Anterior cingulate cortex (tissue), 58 donors: ENCODE measurements at regions not wholly inside any gene's neighbourhood (a gene's known extent, or its start where the extent isn't known, plus 50 kb on each side); places are given as distances from the start of the nearest gene placed in this dataset.
"Not testable (repeated sequence)": the region's sequence is repeated elsewhere in the genome, so short reads cannot be mapped to it uniquely, and the experiment has no call there.

Experiments
- DNase-seq, 58 donors: peaks; one replicate each; lab custom pipeline; 2025; lab: John Stamatoyannopoulos, UW

DNA sequence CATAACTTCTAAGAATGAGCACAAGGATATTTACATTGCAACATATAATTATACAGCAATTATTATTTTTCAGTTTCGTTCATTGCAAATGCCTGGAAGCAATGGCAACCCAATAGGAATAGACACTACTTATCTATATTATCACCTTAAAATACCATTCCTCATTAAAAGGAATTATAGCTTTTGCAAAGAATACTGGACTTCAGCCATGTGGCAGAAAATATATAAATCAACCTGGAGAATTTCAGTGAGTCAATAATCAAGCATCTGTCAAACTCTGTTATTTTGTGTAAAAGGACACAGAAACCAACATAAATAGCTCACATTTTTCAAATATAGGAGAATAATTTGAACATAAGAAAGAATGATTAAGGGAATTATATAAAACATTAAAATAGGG, 96.1 kb upstream of the SEMA3C start:
- DNase-seq, result no peak

- no peak for DNase-seq
Measured at GRCh38 chr7:81014266-81014665, 95.4 kb upstream of the SEMA3C start.

DNA sequence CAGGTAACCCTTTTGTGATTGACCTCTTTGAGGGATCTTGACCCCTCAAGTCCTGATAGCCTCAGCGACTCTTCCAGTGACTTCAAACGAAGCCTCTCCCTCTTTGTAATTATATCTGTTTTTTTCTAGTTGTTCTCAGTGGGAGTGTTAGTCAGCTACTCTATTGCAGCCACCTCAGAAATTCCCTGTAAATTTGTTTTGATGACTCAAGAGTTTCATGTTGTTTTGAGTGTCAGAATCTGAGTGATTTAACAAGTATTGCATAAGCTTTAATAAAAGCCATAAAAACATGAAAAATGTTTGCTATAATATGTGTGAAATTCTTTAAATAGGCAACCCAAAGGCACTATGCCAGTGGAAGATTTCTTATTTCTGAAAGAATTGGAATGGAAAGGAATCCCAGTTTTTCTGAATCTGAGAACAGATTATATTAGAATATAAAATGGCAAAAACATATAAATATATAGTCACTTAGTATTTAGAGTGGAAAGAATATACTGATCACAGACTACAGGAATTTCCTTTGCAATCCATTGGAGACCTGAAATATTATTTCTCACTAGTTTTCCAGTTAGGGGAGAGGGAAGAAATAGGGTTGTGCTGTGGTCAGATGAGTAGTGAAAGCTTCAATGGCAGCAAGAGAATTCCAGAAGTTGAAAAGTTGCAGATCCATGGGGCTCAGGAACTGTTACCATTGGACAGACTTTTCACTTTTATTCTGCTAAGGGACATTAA, 94.4 kb upstream of the SEMA3C start:
- no peak for DNase-seq

GRCh38 chr7:81008901-81009300, 90.0 kb upstream of the SEMA3C start:
- no peak for DNase-seq

GRCh38 chr7:81007051-81007450, 88.2 kb upstream of the SEMA3C start:
- no peak for DNase-seq

- DNase-seq, result no peak
Measured at GRCh38 chr7:81005254-81005653, 86.4 kb upstream of the SEMA3C start.

DNA sequence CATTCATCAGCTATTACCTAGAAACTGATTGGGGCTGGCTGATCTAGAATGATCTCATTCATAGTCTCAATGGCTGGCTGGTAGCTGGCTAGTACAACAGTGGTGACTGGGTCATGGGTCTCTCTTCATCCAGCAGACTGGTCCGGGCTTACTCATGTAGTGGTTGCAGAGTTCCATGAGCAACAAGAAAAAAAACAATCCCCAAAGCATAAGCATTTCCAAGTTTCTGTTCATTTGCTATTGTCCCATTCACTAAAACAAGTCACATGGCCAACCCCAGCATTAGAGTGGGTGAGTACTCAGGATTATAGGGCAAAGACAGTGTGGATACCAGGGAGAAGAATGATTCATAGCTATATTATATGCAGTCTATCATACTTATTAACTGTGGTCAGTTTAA, 85.2 kb upstream of the SEMA3C start:
- no peak for DNase-seq

GRCh38 chr7:81003326-81003725, 84.5 kb upstream of the SEMA3C start:
- no peak for DNase-seq

DNA sequence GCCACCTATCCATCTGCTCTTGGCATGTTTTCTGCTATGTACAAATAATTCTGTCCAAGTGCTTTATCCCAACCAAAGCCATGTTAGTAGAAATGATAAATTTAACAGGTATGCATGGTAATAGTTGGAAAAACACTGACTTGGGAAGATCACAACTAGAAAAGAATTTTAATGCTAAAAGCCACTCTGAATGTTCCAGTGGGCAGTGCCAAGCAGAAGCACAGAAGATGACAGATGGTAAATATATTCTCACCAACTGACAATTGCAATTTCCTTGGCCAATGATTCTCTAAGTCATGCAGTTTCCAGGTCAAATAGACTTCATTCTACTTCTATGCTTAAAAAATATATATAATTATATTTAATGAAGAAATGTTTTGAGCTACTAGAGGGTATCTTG, 83.6 kb upstream of the SEMA3C start:
- no peak for DNase-seq

GRCh38 chr7:80999771-81000170, 80.9 kb upstream of the SEMA3C start:
- DNase-seq, result no peak

DNA sequence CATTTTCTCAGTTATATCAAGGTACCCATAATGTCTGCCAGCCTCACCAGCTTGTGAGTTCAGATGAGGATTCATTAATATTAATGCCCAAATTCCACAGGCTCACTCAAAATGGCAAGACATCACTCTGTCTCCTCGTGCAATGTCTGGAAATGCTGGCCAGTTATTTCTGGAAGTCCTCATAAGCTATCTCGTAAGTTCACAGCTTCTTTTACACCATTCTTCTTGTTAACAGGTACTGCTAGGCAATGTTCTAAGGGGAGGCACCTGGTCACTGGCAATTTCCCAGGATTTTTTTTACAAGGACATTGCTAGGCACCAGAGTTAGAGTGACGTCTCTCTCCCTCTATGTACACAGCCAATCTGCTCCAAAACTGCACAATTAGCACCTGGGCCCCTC, 80.2 kb upstream of the SEMA3C start:
- DNase-seq, result no peak

- DNase-seq, result no peak
Measured at GRCh38 chr7:80997841-80998240, 79.0 kb upstream of the SEMA3C start.

DNA sequence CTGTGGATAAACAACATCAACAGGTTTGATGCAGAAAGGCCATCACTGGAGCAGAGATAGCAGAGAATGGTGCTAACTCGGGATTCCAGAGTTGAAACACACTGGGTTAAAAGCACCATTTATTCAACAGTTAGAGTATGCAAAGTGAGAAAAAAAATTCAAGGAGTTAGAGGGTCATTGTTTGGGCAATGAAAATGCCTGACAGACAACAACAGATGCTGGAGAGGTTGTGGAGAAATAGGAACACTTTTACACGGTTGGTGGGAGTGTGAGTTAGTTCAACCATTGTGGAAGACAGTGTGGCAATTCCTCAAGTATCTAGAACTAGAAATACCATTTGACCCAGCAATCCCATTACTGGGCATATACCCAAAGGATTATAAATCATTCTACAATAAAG, 77.4 kb upstream of the SEMA3C start:
- DNase-seq, result not testable (repeated sequence)

DNA sequence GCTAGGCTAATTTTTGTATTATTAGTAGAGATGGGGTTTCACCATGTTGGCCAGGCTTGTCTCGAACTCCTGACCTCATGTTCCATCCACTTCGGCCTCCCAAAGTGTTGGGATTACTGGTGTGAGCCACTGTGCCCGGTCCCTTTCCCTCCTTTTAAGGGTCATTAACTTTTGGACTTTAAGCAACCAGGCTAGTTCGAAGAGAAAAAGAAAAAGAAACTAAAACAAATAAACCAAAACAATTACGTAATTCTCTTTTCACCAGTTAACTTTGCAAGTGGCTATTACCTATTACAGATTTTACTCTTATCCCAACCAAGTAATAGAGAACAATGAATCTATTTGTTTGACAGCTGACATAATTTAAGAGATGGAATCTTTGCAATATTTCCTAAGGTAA, 72.8 kb upstream of the SEMA3C start:
- DNase-seq, result no peak

- DNase-seq, result no peak
Measured at GRCh38 chr7:80984619-80985018, 65.8 kb upstream of the SEMA3C start.

DNA sequence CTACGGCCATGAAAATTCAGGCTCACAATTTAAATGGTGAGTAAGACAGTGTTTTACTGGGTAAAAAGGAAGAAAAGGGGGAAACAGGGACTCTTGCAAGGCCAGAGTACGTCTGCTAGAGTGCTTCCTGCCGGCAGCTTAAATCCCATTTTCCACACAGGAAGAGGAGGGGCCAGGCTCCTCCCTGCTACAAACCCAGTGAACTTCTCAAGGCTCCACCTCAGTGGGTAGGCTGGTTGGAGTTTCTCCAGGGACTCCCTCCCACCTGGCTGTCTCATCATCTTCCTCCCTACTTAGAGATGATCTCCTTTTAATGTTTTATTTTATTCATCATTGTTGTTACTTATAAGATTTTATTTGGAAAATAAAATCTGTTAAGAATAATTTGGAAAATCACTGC, 62.6 kb upstream of the SEMA3C start:
- DNase-seq, result no peak

DNA sequence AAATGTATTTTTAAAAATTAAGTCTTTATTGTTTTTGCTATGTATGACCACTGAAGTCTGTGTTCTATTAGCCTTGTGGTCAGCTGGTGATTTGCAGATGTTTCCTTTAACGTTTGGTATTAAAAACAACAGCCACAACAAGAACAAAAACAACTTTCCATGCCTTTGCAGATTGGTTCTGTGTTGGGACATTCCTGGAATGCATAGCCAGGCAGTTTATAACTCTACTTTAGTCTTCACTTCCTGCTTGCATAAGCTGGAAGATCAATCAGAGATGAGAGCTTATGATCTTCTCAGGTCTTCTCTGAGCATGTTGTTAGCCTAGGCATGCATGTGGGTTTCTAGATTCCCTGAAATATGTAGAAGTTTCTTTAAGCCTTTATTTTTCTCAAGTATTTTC, 58.9 kb upstream of the SEMA3C start:
- no peak for DNase-seq

GRCh38 chr7:80974396-80975358, 55.8 kb upstream of the SEMA3C start:
- DNase-seq, result no peak

GRCh38 chr7:80971225-80971624, 52.4 kb upstream of the SEMA3C start:
- no peak for DNase-seq
